Esophagus squamous epithelium (tissue), 5 donors: ENCODE measurements at regions not wholly inside any gene's neighbourhood (a gene's known extent, or its start where the extent isn't known, plus 50 kb on each side); places are given as distances from the start of the nearest gene placed in this dataset.

Experiments used
- DNase-seq: peaks from one replicate; lab custom pipeline; 2025; lab: John Stamatoyannopoulos, UW
- H3K27ac ChIP-seq, 4 donors: fragments of 200-600 bp; sonication (generic); one replicate each; pipeline ENCODE4 v1.5.1; 2016 to 2019; ENCODE audit warnings: mild to moderate bottlenecking in 1 of 4
- H3K27me3 ChIP-seq, 4 donors: fragments of 200-600 bp; sonication (generic); 1 replicate in 3 of 4; 2 replicates in 1 of 4; pipeline versions ENCODE4 v1.5.1 to v1.6.0; 2017 to 2021; ENCODE audit warnings: antibody characterized with exemption in 1 of 4
- H3K36me3 ChIP-seq, 3 donors: fragments of 200-600 bp; sonication (generic); one replicate each; pipeline ENCODE4 v1.5.1; 2016 to 2019
- H3K4me1 ChIP-seq, 3 donors: fragments of 200-600 bp; sonication (generic); one replicate each; pipeline ENCODE4 v1.5.1; 2017 to 2019
- H3K4me3 ChIP-seq, 4 donors: fragments of 200-600 bp; sonication (generic); 1 replicate in 3 of 4; 2 replicates in 1 of 4; pipeline ENCODE4 v1.5.1; 2016 to 2019; ENCODE audit warnings: mild to moderate bottlenecking in 2 of 4, moderate library complexity in 1 of 4
- H3K9me3 ChIP-seq, 3 donors: fragments of 200-600 bp; sonication (generic); one replicate each; pipeline ENCODE4 v1.5.1; 2016 to 2019
- POLR2A ChIP-seq, 4 donors: fragments of 450-650 bp; IDR thresholded peaks; one replicate each; pipeline ENCODE4 v1.6.1; 2017; ENCODE audit warnings: antibody characterized with exemption in 4 of 4, mild to moderate bottlenecking in 4 of 4, moderate library complexity in 3 of 4
- WGBS, 2 donors: methylation state at CpG; one replicate each; pipeline ENCODE4 v1.1.5; 2018; 5-methylcytosine and 5-hydroxymethylcytosine counted together
- intact Hi-C: fragments of 100-400 bp; cut with DNase I; formaldehyde crosslinking; loops from one replicate; pipeline ENCODE4 v1.15.0; 2022
- TF ChIP-seq, protein P1 (sequence below), 6 experiments: fragments of 450-650 bp in 4 of 6; fragments of 200-600 bp in 2 of 6; sonication (generic) in 2 of 6; IDR thresholded peaks; one replicate each; pipeline ENCODE4 v1.5.1; 2016 to 2019; ENCODE audit warnings: antibody characterized with exemption in 6 of 6, mild to moderate bottlenecking in 4 of 6, moderate library complexity in 4 of 6
- donor health status: DM: yes; HTN: yes; CAD: no.

- H3K9me3 ChIP-seq, result peaks cover 0 to 26% (median 16%) of the 10 kb centered on the region in 3 donors
- DNase-seq, result no peak
- no peak overlapping the region for H3K4me3 ChIP-seq
- H3K27me3 ChIP-seq, result no peaks in the 10 kb centered on the region
- intact Hi-C loops, result no loop called here
- H3K27ac ChIP-seq, result peak overlapping the region in 3 of 4 donors; percentile 26 to 66 (median 40)
- WGBS, 2 donors, result 75 to 87% methylated on average over 4 of the region's 4 CpGs
- no peak for TF ChIP-seq POLR2A (IDR thresholded peaks at IDR 0.05)
- TF ChIP-seq, protein P1, sequence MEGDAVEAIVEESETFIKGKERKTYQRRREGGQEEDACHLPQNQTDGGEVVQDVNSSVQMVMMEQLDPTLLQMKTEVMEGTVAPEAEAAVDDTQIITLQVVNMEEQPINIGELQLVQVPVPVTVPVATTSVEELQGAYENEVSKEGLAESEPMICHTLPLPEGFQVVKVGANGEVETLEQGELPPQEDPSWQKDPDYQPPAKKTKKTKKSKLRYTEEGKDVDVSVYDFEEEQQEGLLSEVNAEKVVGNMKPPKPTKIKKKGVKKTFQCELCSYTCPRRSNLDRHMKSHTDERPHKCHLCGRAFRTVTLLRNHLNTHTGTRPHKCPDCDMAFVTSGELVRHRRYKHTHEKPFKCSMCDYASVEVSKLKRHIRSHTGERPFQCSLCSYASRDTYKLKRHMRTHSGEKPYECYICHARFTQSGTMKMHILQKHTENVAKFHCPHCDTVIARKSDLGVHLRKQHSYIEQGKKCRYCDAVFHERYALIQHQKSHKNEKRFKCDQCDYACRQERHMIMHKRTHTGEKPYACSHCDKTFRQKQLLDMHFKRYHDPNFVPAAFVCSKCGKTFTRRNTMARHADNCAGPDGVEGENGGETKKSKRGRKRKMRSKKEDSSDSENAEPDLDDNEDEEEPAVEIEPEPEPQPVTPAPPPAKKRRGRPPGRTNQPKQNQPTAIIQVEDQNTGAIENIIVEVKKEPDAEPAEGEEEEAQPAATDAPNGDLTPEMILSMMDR (IDR thresholded peaks at IDR 0.05), result no peak
- no peaks in the 10 kb centered on the region for H3K36me3 ChIP-seq
- H3K4me1 ChIP-seq, result peaks cover 0 to 16% (median 7%) of the 10 kb centered on the region in 3 donors
Observed at GRCh38 chr7:17697128-17697881, 243.0 kb downstream of the SNX13 start.

DNA sequence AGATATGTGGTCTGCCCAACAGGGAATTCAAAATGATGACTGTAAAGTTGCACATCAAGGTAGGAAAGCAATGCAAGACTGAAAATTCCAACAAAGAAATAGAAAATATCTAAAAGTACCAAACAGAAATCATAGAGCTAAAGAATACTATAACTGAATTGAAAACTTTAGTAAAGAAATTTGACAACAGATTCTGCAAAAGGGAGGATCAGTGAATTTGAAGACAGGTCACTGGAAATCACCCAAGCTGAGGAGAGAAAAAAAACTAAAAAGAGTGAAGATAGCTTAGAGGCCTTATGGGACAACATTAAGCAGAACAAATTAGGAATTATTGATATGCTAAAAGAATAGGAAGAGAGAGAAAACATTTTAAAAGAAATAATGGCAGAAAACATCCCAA lies 240.6 kb downstream of the SNX13 start:
- TF ChIP-seq, protein P1 (IDR thresholded peaks at IDR 0.05), result no peak
- no peak for TF ChIP-seq POLR2A (IDR thresholded peaks at IDR 0.05)
- no peak overlapping the region for H3K4me3 ChIP-seq
- DNase-seq, result no peak
- no peaks in the 10 kb centered on the region for H3K36me3 ChIP-seq
- peaks cover 0 to 16% (median 7%) of the 10 kb centered on the region in 3 donors for H3K4me1 ChIP-seq
- no peak overlapping the region for H3K27ac ChIP-seq
- peaks cover 0 to 26% (median 16%) of the 10 kb centered on the region in 3 donors for H3K9me3 ChIP-seq
- H3K27me3 ChIP-seq, result no peaks in the 10 kb centered on the region
- intact Hi-C loops, result no loop called here

DNA sequence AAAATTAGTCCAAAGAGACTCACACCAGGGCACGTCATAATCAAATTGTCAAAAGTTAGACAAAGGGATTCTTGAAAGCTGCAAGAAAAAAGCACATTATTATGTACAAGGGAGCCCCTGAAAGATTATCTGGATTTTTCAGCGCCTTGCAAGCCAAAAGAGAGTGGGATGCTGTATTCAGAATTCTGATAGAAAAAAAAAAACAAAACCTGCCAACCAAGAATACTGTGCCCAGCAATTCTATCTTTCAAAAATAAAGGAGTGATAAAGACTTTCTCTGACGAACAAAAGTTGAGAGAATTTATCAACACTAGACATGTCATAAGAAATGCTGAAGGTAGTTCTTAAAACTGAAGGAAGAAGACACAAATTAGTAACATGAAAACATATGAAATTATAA lies 240.2 kb downstream of the SNX13 start:
- H3K36me3 ChIP-seq, result no peaks in the 10 kb centered on the region
- peaks cover 0 to 26% (median 16%) of the 10 kb centered on the region in 3 donors for H3K9me3 ChIP-seq
- peaks cover 0 to 16% (median 7%) of the 10 kb centered on the region in 3 donors for H3K4me1 ChIP-seq
- H3K27me3 ChIP-seq, result no peaks in the 10 kb centered on the region
- TF ChIP-seq, protein P1 (IDR thresholded peaks at IDR 0.05), result no peak
- no peak for TF ChIP-seq POLR2A (IDR thresholded peaks at IDR 0.05)
- no peak overlapping the region for H3K4me3 ChIP-seq
- DNase-seq, result no peak
- no peak overlapping the region for H3K27ac ChIP-seq
- intact Hi-C loops, result no loop called here
- WGBS, 2 donors, result 67 to 72% methylated on average over 3 of the region's 3 CpGs

DNA sequence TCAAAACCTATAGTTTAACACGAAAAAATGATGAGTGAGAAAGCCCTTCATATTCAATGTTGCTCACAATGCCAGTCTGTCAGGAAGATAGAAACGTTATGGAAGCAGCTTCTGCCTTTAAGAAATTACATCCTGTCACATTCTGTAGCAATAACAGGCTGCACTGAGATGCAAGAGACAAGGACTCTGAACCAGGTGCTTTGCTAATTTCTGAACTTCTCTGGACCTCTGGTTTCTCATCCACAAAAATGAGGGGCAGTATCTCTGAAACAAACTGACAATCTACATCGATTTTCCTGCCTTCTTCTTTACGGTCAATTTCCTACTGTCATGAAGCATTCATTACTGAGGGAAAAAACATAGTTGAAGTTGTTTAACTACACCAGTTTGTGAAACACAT lies 234.0 kb downstream of the SNX13 start:
- intact Hi-C loops, result no loop called here
- no peak for TF ChIP-seq POLR2A (IDR thresholded peaks at IDR 0.05)
- TF ChIP-seq, protein P1 (IDR thresholded peaks at IDR 0.05), result no peak

GRCh38 chr7:17706734-17707133 lies 233.6 kb downstream of the SNX13 start:
- H3K27ac ChIP-seq, result no peak overlapping the region
- H3K9me3 ChIP-seq, result no peaks in the 10 kb centered on the region
- H3K27me3 ChIP-seq, result no peaks in the 10 kb centered on the region
- no peaks in the 10 kb centered on the region for H3K36me3 ChIP-seq
- intact Hi-C loops, result no loop called here
- TF ChIP-seq, protein P1 (IDR thresholded peaks at IDR 0.05), result peak in 5 of 6 experiments; percentile 34 to 58 (median 48)
- no peak for TF ChIP-seq POLR2A (IDR thresholded peaks at IDR 0.05)
- no peaks in the 10 kb centered on the region for H3K4me1 ChIP-seq
- no peak overlapping the region for H3K4me3 ChIP-seq
- no peak for DNase-seq
- 19 to 24% methylated on average over 3 of the region's 3 CpGs for WGBS, 2 donors

More for the DNA sequence above, 234.0 kb downstream of the SNX13 start:
- Histone ChIP-seq H3K36me3 (no peaks in the 10 kb centered on the region), H3K27ac (no peak overlapping the region), H3K27me3 (no peaks in the 10 kb centered on the region), H3K4me1 (no peaks in the 10 kb centered on the region), H3K4me3 (no peak overlapping the region), H3K9me3 (no peaks in the 10 kb centered on the region)
- DNase-seq, result no peak
- WGBS, 2 donors, result 37 to 46% methylated on average over 4 of the region's 4 CpGs
